Activated naive CD4-positive, alpha-beta T cell treated with Interleukin-2 at 50 U/mL for 16 hours (primary cell): ENCODE measurements at regions not wholly inside any gene's neighbourhood (a gene's known extent, or its start where the extent isn't known, plus 50 kb on each side); places are given as distances from the start of the nearest gene placed in this dataset.
"Not testable (repeated sequence)": the region's sequence is repeated elsewhere in the genome, so short reads cannot be mapped to it uniquely, and the experiment has no call there.

Source experiments
- DNase-seq: peaks from one replicate; pipeline ENCODE4 v3.0.0-alpha.2; 2020

DNA sequence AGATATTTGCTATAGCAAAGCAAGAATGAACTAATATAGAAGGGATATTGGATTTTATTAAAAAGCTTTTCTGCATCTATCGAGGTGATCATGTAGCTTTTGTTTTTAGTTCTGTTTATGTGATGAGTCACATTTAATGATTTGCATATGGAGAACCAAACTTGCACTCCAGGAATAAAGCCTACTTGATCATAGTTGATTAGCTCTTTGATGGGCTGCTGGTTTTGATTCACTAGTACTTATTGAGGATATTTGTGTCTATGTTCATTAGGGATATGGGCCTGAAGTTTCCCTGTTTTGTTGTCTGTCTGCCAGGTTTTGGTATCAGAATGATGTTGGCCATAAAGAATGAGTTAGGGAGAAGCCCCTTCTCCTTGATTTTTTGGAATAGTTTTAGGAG, 310.7 kb downstream of the ARPP21 start:
- DNase-seq: no peak

DNA sequence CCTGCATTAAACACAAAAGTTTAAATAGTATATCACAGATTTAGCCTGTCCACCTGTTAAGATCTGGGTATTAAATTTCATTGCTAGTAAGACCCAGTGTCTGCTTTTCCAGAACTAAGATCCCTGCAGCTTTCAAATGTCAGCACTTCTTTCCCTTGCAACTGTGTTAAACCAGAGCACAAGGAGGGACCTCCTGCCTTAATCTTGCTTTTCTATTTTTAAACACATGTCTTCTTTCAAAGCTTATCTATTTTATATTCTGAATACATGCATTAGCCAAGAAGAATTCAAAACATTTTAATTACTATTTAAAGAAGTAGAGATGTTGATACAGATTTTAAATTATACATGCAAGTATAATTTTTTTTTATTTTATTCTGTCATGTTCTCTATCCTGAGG, 315.1 kb downstream of the ARPP21 start:
- no peak for DNase-seq

DNA sequence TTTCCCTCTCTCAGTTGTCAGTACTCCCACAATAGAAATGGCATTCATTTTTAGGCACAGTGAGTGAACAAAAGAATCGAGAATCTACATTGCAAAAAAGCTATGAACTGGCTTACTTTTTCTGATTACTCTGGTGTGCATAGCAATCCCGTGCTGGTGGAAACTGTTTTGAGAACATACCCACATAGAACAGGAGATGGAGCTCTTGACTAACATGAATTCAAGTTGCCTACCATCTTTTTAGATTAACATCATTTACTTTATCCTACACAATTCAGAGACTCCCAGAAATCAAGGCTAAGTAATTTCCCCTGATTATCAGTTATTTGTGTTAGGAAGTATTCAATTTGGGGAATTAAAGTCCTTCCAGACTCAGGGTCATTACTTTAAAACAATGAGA, 326.6 kb downstream of the ARPP21 start:
- no peak for DNase-seq

DNA sequence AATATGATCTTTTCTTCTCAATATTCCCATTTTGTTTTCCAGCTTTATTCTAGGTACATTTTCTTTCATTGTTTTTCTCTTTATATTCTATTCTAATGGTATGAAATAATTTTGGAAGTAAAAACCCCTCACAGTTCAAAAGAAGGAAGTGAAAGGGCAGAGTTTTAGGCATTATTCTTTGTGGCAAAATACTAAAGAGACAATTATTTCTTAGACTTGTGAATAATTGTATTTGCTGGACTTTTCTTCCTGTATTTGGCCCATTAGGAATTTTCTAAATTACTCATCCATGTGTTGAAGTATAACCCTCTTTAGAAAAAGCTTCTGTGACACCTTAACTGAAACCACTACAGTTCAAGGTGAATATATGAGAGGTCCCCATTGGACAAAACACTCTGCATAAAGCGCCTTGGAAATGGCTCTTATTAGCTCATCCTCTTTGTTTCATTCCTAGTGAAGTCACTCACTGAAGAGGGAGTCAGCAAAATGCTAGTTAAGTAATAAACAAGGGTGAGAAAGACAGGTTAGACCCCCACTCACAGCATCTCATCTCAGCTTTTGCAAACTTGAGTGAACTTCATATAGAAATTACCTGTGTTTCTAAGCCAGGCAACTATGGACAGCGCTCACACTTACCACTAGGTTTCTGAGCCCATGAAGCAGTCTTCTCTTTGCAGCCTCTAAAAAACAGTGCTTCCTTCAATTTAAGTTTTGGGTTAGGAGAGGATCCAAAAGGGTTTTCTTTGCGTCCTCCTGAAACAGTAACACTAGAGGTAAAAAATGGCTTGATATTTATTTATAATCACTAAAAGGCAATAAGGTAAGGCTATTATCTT, 327.5 kb downstream of the ARPP21 start:
- no peak for DNase-seq

DNA sequence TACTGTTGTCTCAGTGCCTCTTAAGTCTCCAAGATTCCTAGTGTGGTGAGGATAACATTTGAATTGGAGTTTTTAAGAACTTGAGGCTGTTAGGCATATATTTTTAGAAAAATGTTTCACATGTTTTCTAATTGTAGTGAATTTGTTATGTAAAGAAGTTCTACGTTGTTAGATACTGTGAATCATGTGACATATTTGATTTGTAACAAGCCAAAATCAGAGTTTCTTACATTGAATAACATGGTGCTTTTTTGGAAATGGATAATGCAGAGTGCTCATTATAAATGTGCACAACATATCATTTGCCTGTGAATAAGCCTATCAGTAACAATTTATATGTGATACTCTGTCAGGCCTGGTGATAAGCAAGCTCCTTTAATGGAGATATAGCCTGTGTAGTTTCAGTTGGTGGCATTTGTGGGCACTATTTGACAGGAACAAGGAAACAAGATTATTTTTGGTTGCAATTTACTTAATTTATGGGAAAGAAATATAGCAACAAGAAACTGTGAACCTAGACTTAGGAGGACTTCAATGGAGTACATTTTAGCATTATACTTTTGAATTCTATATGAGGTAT, 328.8 kb downstream of the ARPP21 start:
- DNase-seq: no peak

DNA sequence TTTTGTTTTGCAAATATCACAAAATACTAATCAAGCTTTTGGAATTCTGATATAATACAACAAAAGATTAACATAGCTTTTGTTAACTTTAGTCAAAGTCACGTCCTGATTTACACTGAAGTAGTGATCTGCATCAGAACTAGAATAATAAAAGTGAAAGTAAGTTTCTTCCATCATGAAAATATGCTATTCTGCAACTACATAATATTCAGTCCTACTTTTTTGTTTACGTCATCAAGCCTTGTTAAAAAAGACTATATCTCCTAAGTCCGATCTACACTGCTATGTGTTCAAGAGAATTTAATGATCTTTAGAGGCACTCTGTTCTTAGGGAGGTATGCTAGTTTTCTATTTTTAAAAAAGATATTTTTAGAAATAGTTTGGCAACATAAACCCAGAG, 330.1 kb downstream of the ARPP21 start:
- DNase-seq: no peak

DNA sequence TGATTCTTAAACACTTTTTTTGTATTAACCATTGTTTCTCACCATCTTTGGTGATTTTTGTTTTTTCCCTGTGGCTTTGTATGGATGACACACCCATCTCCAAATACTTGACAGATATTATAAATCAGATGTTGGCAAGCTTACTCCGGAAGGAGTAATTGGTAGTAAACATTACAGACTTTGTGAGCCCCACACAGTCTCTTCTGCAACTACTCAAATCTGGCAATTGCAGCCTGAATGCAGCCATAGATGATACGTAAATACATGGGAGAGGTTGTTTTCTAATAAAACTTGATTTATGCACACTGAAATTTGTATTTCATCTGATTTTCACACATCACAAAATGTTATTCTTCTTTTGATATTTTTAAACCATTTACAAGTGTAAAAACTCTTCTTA, 331.5 kb downstream of the ARPP21 start:
- no peak for DNase-seq

DNA sequence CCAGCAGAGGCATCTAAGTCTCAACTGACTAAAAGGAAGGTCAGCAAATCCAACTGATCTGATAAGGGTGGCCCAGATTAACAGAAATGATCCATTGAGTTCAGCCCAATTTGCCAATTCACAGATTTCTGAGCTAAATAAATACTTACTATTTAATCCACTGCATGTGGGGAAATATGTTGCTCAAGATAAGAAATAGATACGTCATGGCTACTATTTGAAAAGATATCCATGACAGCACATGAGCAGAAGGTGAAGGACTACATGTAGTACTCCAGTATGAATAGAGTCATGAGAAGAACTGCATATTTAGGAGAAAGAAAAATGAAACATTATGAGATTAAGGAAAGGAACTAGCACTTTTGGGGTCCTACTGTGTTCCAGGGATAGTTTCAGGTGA, 332.4 kb downstream of the ARPP21 start:
- no peak for DNase-seq

DNA sequence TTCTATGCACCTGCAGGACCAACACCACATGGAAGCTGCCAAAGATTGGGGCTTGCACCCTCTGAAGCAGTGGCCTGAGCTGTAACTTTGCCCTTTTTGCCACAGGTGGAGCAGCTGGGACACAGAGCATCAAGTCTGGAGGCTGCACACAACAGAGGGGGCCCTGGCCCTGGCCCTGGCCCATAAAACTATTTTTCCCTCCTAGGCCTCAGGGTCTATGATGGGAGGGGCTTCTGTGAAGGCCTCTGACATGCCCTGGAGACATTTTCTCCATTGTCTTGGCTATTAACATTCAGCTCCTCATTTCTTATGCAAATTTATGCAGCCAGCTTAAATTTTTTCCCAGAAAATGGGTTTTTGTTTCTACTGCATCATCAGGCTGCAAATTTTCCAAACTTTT, 335.5 kb downstream of the ARPP21 start:
- DNase-seq: no peak

DNA sequence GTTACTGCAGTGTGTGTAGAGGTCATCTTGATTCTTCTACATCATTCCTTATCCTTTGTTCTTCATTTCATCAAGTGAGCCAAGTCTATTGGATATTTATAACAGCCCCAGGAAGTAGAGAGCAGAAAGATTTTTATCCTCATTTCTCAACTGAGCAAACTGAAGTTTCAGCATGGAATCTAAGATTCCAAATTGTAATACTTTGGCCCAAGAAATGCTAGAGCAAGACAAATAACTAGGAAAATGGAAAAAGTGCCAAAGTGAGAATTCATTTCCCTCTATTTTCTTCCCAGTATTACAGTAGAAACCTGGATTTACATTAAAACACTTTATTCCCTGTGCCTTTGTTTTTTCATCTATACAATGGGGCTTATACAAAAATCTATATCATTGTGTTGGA, 346.8 kb downstream of the ARPP21 start:
- no peak for DNase-seq

DNA sequence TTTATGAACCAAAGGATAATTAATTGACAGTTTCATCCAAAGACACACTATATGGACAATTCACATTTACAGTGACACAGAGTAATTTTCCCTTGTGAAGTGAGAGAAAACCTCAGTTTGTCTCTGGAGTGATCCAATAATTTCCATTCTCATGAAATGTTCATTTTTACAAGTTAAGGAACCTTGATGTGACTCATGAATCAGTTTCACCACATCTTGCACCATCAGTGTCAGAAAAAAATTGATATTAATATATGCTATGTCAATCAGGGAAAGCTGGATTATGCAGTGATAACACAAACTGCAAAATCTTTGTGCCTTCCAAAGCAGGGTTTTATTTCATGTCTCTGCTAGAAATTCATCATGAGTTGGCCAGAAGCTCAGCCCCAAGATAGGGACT, 348.1 kb downstream of the ARPP21 start:
- no peak for DNase-seq

DNA sequence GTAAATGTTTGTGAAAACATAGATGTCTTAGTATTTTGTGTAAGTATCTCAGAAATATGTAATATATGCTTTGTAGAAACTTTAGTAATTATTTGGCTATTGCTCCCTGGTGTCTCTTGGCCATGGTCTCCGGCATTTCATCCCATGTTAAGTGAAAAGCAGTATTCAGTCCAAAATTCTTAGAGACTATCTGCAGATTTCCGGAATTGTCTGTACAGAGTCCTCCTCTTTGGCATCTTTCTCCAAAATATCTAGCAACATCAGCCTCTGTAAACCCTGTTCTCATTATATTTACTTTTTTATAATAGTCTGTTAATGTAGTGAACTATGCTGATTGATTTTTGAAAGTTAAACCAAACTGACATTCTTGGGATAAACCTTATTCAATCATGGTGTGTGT, 352.7 kb downstream of the ARPP21 start:
- no peak for DNase-seq

DNA sequence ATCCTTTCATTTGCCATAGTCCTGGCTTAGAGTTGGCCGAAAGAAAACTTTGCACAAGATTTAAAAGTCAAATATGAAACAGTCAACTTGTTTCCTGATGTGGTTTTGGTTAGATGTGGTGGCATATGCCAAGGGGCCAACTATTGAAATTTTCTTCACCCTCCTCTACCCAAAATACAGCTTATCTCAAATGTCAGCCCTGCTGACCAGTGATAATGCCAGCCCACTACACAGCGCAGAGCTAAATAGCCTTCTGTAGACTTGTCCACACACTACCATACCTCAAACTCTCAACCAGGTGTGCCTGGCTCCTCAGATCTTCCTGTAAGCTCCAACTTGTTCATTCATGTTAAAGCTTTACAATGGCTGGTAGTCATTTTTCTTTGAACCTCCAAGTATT, 368.5 kb upstream of the STAC start:
- DNase-seq: no peak

DNA sequence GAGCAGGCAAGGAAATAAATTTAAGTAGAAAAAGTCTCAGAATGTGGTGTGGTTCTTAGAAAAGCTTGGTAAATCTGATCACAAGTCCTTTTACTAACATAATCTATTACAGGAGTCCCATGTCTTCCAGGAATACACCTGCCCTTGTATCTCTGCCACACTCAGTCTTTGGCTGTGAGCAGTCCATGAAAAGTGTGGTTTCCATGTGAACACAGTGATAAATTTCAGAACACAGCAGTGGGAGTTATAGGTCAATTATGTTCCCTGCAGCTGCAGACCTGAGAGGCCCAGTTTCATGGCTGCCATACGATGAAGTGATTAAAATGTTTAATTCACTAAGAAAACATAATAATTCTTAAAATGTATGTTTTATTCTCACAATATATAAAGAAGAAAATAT, 366.9 kb upstream of the STAC start:
- no peak for DNase-seq

DNA sequence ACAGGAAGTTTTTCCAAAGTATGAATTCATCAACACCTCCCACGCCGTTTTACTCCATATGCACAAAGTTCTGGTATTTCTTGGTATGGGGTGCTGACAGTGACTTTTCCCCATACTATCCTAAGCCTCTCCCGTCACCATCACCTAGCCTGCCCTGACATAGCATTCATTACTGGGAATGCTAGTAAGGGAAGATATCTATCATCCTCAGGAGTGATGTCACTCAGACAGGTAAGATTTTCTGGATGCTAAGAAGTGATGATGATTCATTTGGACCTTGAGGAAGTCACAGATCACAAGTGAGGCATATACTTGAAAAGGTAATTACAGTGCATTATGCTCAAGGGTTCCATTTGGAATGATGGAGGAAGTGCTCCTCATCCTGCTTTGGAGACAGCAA, 355.1 kb upstream of the STAC start:
- DNase-seq: no peak

DNA sequence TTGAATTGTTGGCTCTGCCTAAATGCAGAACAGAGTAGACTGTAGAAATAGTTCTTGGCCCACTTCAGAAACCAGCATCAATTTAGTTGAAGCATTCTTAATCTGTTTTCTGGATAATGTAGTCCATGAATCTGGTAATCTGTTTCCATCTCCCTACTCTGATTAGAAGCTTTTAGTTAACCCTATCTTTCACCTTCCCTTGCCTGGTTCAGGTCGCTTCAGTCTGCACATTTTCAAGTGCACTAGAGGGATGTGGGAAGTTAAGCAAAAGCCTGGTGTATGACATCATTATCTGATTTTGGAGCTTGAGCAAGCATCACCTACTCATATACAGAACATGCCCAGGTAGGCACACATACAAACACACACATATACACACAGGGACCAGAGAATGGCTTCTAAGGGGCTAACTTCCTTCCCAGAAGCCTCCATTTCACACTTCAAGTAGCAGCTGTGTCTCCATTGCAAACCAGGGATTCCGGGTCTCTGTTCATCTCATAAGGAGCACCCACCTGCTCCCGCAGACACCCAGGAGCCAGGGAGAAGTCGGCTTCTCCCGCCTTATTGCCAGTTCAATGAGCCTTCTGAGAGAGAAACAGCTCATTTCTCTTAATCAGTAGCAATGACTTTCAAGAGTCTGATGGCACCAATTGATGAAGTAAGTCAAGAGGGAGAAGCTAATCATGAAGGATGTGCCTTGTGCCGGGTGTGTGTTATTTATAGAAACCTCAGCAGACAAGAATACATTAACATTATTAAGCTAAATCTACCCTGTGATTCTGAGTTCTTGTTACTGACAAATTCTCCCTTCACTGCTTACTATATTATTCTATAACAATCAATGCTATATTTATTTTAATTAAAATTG, 347.9 kb upstream of the STAC start:
- DNase-seq: no peak

DNA sequence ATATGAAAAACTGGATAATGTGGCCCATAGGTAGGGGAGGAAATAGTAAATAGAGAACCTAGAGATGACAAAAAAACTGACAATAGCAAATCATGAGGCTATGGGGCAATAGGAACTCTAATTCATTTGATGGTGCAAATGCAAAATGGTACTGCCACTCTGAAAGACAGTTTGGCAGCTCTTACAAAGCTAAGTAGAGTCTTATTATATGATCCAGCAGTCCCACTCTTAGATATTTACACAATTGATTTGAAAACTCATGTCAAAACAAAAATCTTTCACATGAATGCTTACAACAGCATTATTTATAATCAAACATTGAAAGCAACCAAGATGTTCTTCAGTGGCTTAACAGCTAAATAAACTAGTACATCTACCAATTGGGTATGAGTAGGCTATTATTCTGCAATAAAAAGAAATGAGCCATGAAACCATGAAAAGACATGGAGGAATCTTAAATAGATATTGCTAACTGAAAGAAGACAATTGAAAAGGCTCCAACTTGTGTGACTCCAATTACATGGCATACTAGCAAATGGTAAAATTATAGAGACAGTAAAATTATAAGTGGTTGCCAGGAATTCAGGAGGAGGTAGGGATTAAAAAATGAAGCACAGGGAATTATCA, 321.8 kb upstream of the STAC start:
- DNase-seq: no peak

DNA sequence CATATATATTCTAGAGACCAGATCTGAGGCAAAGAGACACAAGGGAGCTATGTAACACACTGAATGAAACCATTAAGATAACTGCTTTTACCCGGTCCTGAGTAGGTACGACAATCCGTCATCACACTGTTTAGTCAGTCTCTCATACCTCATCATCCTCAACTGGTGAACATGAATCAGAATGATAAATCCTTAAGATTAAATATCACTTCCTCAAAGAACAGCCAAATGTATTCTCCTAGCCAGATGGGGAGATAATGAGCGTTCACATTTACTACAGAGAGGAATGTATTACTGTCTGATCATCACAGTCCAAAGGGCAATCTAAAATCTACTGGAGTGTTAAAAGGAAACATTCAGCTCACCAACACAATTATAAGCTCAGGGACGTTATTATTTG, 319.4 kb upstream of the STAC start:
- no peak for DNase-seq

DNA sequence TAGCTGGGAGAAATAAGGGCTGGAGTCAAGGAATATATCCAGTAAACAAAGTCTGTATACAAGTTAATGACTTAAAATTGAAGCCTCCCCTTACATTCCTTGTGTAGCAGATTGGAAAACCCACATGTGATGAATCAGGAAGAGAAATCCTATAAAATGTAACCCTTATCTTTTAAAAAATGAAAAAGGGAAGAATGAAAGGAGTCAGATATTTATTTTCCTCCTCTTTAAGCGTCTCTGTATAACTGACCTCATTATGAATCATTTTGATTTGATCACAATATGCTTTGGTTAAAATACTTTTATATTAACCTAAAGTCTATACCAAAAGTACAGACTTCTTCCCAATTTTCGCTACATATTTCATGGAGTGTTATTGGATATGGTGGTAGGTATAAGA, 316.3 kb upstream of the STAC start:
- no peak for DNase-seq

DNA sequence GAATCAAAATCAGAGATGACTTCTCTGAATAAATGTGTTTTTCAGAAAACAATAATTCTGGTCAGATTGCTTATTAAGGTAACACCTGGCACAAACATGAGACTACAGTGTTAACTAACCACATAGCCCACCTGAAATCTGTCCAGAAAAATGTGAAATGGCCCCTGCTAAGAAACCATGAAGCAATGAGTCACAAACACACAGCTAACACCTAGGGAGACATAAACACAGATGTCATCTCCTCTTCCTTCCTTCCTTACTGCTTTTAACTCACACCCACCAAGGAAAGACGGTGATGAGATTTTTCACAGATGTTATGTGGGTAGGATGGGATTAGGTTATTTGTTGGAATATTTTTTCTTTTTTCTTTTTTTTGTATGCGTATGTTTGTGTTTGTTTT, 315.0 kb upstream of the STAC start:
- no peak for DNase-seq

DNA sequence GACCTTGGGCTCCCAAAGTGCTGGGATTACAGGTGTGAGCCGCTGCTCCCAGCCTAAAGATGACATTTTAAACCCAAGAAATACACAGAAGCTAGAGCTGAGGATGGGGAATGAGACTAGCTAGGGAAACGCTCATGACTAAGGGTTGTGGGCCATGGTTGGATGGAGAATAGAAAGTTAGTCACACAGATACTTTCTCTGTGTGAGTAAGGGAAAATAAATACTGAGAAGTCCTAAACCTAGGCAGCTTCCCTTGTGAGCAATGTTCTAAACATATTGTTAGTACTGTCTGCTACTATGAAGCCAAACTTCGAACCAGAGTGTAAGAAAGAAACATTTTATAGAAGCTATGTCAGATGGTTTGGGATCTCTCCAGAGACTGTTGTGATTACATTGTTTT, 304.8 kb upstream of the STAC start:
- DNase-seq: no peak

DNA sequence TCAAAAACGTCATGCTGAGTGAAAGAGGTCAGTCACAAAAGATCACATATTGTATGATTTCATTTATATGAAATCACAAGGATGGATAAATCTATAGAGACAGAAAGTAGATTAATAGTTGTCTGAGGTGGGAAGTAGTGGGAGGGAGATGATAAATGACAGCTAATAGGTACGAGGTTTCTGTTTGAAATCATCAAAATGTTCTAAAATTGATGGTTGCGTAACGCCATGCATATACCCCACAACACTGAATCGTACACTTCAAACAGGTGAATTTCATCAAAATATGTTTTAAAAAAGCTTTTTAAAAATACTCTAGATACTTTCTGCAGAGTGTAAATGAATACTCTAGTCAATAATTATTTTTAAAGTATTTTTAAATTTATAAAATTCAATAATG, 303.0 kb upstream of the STAC start:
- DNase-seq: no peak

DNA sequence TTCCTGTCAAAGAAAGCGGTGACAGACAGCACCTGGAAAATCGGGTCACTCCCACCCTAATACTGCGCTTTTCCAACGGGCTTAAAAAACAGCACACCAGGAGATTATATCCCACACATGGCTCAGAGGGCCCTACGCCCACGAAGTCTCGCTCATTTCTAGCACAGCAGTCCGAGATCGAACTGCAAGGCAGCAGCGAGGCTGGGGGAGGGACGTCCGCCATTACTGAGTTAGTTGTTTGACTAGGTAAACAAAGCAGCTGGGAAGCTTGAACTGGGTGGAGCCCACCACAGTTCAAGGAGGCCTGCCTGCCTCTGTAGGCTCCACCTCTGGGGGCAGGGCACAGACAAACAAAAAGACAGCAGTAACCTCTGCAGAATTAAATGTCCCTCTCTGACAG, 297.3 kb upstream of the STAC start:
- DNase-seq: not testable (repeated sequence)

DNA sequence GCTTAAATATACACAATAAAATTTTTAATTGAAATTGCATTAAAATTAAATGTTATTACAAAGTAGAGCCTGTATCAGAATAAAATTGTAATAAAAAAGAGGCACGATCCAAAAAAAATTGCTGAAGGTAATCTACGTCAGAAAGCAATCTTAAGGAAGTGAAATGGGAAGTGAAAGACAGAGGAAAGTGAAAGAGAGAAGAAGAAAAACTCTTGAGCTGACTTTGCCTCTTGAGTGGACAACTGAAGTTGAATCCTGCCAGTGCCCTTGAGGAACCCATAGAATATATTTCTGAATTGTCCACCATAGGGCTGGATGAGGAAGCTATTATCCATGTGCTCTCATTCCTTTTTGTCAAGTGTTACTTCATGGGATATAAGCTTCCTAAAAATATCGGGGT, 285.1 kb upstream of the STAC start:
- DNase-seq: no peak
